Left lung (tissue), 4 donors: ENCODE measurements at regions not wholly inside any gene's neighbourhood (a gene's known extent, or its start where the extent isn't known, plus 50 kb on each side); places are given as distances from the start of the nearest gene placed in this dataset.

ENCODE experiments used
- ATAC-seq: fragments of 200-7000 bp; cut with Tn5 transposase; one replicate; pipeline ENCODE4 v1.9.1; 2020; ENCODE audit warnings: moderate library complexity
- DNase-seq, 4 donors: peaks; one replicate each; pipeline ENCODE4 v3.0.0-alpha.2; 2013 to 2020
- H3K27ac ChIP-seq, 2 donors: fragments of 200-600 bp; sonication (generic) in 1 of 2; one replicate each; pipeline versions ENCODE4 v1.5.0 to v1.8.0; 2020 to 2021
- H3K27me3 ChIP-seq, 2 donors: fragments of 200-600 bp; sonication (generic) in 1 of 2; one replicate each; pipeline versions ENCODE4 v1.5.0 to v1.8.0; 2020 to 2021
- H3K36me3 ChIP-seq, 2 donors: fragments of 200-600 bp; sonication (generic) in 1 of 2; one replicate each; pipeline versions ENCODE4 v1.5.0 to v1.8.0; 2020 to 2021
- H3K4me1 ChIP-seq, 2 donors: fragments of 200-600 bp; one replicate each; pipeline ENCODE4 v1.8.0; 2021
- H3K4me3 ChIP-seq, 2 donors: fragments of 200-600 bp; sonication (generic) in 1 of 2; one replicate each; pipeline versions ENCODE4 v1.5.0 to v1.8.0; 2020 to 2021; ENCODE audit warnings: mild to moderate bottlenecking in 1 of 2
- H3K9me3 ChIP-seq, 2 donors: fragments of 200-600 bp; sonication (generic) in 1 of 2; one replicate each; pipeline versions ENCODE4 v1.5.0 to v1.8.0; 2020 to 2021
- CTCF ChIP-seq, 2 donors: fragments of 200-600 bp; sonication (generic) in 1 of 2; IDR thresholded peaks; one replicate each; pipeline versions ENCODE4 v1.5.0 to v1.8.0; 2021; ENCODE audit warnings: antibody characterized with exemption in 2 of 2
- intact Hi-C, 2 donors: fragments of 100-400 bp; cut with DNase I; formaldehyde crosslinking; loops; one replicate each; pipeline versions ENCODE4 v1.11.2 to v1.14.2; 2022
- donor health status: DM: no; HTN: yes; CAD: no.
- donor health status: DM: no; HTN: no; CAD: no.

- no peak overlapping the region for H3K27ac ChIP-seq
- no peak for ATAC-seq
- no peak for TF ChIP-seq CTCF (IDR thresholded peaks at IDR 0.05)
- no peak for DNase-seq
- H3K27me3 ChIP-seq, result no peaks in the 10 kb centered on the region
- intact Hi-C loops, result no loop called here
- H3K4me1 ChIP-seq, result no peaks in the 10 kb centered on the region
- no peak overlapping the region for H3K4me3 ChIP-seq
- H3K36me3 ChIP-seq, result no peaks in the 10 kb centered on the region
- peaks cover 0 to 28% of the 10 kb centered on the region in 2 donors for H3K9me3 ChIP-seq
Observed at GRCh38 chr1:34488080-34488708, 266.7 kb upstream of the GJB5 start.

- Histone ChIP-seq H3K9me3 (peaks cover 0 to 1% of the 10 kb centered on the region in 2 donors), H3K4me3 (no peak overlapping the region), H3K27me3 (no peaks in the 10 kb centered on the region), H3K4me1 (no peaks in the 10 kb centered on the region), H3K27ac (no peak overlapping the region), H3K36me3 (no peaks in the 10 kb centered on the region)
- intact Hi-C loops, result no loop called here
- peak in 2 of 4 donors; percentile 14 to 16 for DNase-seq
- ATAC-seq, result peak; percentile 74
- TF ChIP-seq CTCF (IDR thresholded peaks at IDR 0.05), result no peak
Observed at GRCh38 chr1:34500451-34500850, 254.4 kb upstream of the GJB5 start.

GRCh38 chr1:34511802-34512201 lies 243.0 kb upstream of the GJB5 start:
- no peak for ATAC-seq
- TF ChIP-seq CTCF (IDR thresholded peaks at IDR 0.05), result no peak

GRCh38 chr1:34518146-34518699 lies 236.6 kb upstream of the GJB5 start:
- Histone ChIP-seq H3K27me3 (no peaks in the 10 kb centered on the region), H3K36me3 (no peaks in the 10 kb centered on the region), H3K27ac (no peak overlapping the region), H3K4me3 (no peak overlapping the region), H3K4me1 (no peaks in the 10 kb centered on the region), H3K9me3 (peaks cover 0 to 6% of the 10 kb centered on the region in 2 donors)
- TF ChIP-seq CTCF (IDR thresholded peaks at IDR 0.05), result no peak
- no peak for DNase-seq
- ATAC-seq, result no peak
- intact Hi-C loops, result no loop called here

More at GRCh38 chr1:34511802-34512201, 243.0 kb upstream of the GJB5 start:
- Histone ChIP-seq H3K4me3 (no peak overlapping the region), H3K4me1 (no peaks in the 10 kb centered on the region), H3K9me3 (peaks cover 9 to 41% of the 10 kb centered on the region in 2 donors), H3K27me3 (no peaks in the 10 kb centered on the region), H3K27ac (no peak overlapping the region), H3K36me3 (no peaks in the 10 kb centered on the region)
- DNase-seq, result no peak
- intact Hi-C loops, result no loop called here

GRCh38 chr1:34520111-34520510 lies 234.7 kb upstream of the GJB5 start:
- DNase-seq (no peak), ATAC-seq (no peak)
- TF ChIP-seq CTCF (IDR thresholded peaks at IDR 0.05), result no peak
- Histone ChIP-seq H3K9me3 (peaks cover 0 to 3% of the 10 kb centered on the region in 2 donors), H3K4me3 (no peak overlapping the region), H3K27me3 (no peaks in the 10 kb centered on the region), H3K36me3 (no peaks in the 10 kb centered on the region), H3K4me1 (no peaks in the 10 kb centered on the region), H3K27ac (no peak overlapping the region)
- intact Hi-C loops, result no loop called here
